Neuronal stem cell (in vitro differentiated cells): ENCODE measurements at regions not wholly inside any gene's neighbourhood (a gene's known extent, or its start where the extent isn't known, plus 50 kb on each side); places are given as distances from the start of the nearest gene placed in this dataset.

Experiments
- DNase-seq: peaks from one replicate; pipeline ENCODE4 v3.0.0-alpha.2; 2013; ENCODE audit warnings: low spot score
- H2AFZ ChIP-seq: one replicate; pipeline ENCODE4 v1.6.1; 2013; ENCODE audit warnings: mild to moderate bottlenecking, low read length, inconsistent platforms
- H2AK5ac ChIP-seq: 2 replicates; pipeline ENCODE4 v1.6.1; 2013; ENCODE audit warnings: low read depth, mild to moderate bottlenecking, inconsistent platforms, low read length, moderate library complexity, mixed read lengths
- H2BK120ac ChIP-seq: 2 replicates; pipeline ENCODE4 v1.6.1; 2013; ENCODE audit warnings: low read depth, mild to moderate bottlenecking, inconsistent platforms, low read length, moderate library complexity, mixed read lengths
- H2BK12ac ChIP-seq: one replicate; pipeline ENCODE4 v1.6.1; 2013; ENCODE audit warnings: low read length, inconsistent platforms
- H2BK15ac ChIP-seq: 2 replicates; pipeline ENCODE4 v1.6.1; 2013; ENCODE audit warnings: mild to moderate bottlenecking, low read length, inconsistent platforms, mixed read lengths
- H2BK5ac ChIP-seq: one replicate; pipeline ENCODE4 v1.6.1; 2013; ENCODE audit warnings: inconsistent platforms, mild to moderate bottlenecking, low read length, moderate library complexity
- H3K14ac ChIP-seq: one replicate; pipeline ENCODE4 v1.6.1; 2013; ENCODE audit warnings: low read length, inconsistent platforms
- H3K18ac ChIP-seq: 2 replicates; pipeline ENCODE4 v1.6.1; 2013; ENCODE audit warnings: low read length, inconsistent platforms
- H3K23ac ChIP-seq: 2 replicates; pipeline ENCODE4 v1.6.1; 2013; ENCODE audit warnings: low read depth, mild to moderate bottlenecking, mixed read lengths, low read length, inconsistent platforms; ENCODE audit not compliant: poor library complexity
- H3K27ac ChIP-seq: replicated peaks from 3 replicates; pipeline ENCODE4 v1.5.1; 2013; ENCODE audit warnings: low read length, inconsistent platforms
- H3K27me3 ChIP-seq, 3 experiments: 2 replicates each; pipeline ENCODE4 v1.6.1; 2013; ENCODE audit warnings: low read length in 3 of 3, mild to moderate bottlenecking in 2 of 3, inconsistent platforms in 1 of 3, low read depth in 1 of 3, mixed read lengths in 1 of 3, moderate library complexity in 1 of 3; ENCODE audit not compliant: control insufficient read depth in 3 of 3, insufficient read depth in 3 of 3
- H3K36me3 ChIP-seq, 2 donors: replicated peaks in 1 of 2; 2 replicates each; pipeline ENCODE4 v1.6.1; 2013; ENCODE audit warnings: low read length in 2 of 2; ENCODE audit not compliant: control insufficient read depth in 2 of 2, insufficient read depth in 2 of 2
- H3K4ac ChIP-seq: 2 replicates; pipeline ENCODE4 v1.6.1; 2013; ENCODE audit warnings: inconsistent platforms, mild to moderate bottlenecking, low read length, moderate library complexity
- H3K4me1 ChIP-seq, 2 donors: 1 replicate in 1 of 2; 2 replicates in 1 of 2; pipeline ENCODE4 v1.6.1; 2013; ENCODE audit warnings: low read length in 2 of 2, low read depth in 1 of 2; ENCODE audit not compliant: control insufficient read depth in 2 of 2, insufficient read depth in 1 of 2
- H3K4me2 ChIP-seq: one replicate; pipeline ENCODE4 v1.6.1; 2013; ENCODE audit warnings: mild to moderate bottlenecking, low read length, inconsistent platforms; ENCODE audit not compliant: insufficient read depth, poor library complexity, severe bottlenecking
- H3K4me3 ChIP-seq, 2 donors: 2 replicates each; pipeline ENCODE4 v1.5.1; 2013; ENCODE audit warnings: low read length in 2 of 2, mild to moderate bottlenecking in 2 of 2, inconsistent platforms in 1 of 2, moderate library complexity in 1 of 2
- H3K79me1 ChIP-seq: one replicate; pipeline ENCODE4 v1.6.1; 2013; ENCODE audit warnings: low read depth, mild to moderate bottlenecking, inconsistent platforms, low read length, moderate library complexity
- H3K9ac ChIP-seq: one replicate; pipeline ENCODE4 v1.6.1; 2013; ENCODE audit warnings: mild to moderate bottlenecking, low read depth, low read length, inconsistent platforms; ENCODE audit not compliant: poor library complexity
- H3K9me3 ChIP-seq, 2 donors: replicated peaks in 1 of 2; 2 replicates each; pipeline versions ENCODE3 to v1.6.1; 2013; ENCODE audit warnings: low read length in 2 of 2, mild to moderate bottlenecking in 2 of 2, inconsistent platforms in 1 of 2, low read depth in 1 of 2, mixed read lengths in 1 of 2, moderate library complexity in 1 of 2; ENCODE audit not compliant: control insufficient read depth in 2 of 2, insufficient read depth in 1 of 2
- H4K8ac ChIP-seq: one replicate; pipeline ENCODE4 v1.6.1; 2013; ENCODE audit warnings: low read depth, mild to moderate bottlenecking, inconsistent platforms, low read length, moderate library complexity
- H4K91ac ChIP-seq: one replicate; pipeline ENCODE4 v1.6.1; 2013; ENCODE audit warnings: low read length, low read depth, mild to moderate bottlenecking, inconsistent platforms; ENCODE audit not compliant: poor library complexity
- WGBS, 2 donors: extraction: QIAGEN DNeasy Blood & Tissue Kit; methylation state at CpG; one replicate each; pipeline ENCODE4 v1.1.7; 2013; ENCODE audit warnings: missing lambda C conversion rate in 2 of 2, mixed read lengths in 1 of 2; ENCODE audit not compliant: insufficient read length in 2 of 2, insufficient replicate concordance in 1 of 2; ENCODE audit errors: extremely low coverage in 2 of 2; 5-methylcytosine and 5-hydroxymethylcytosine counted together

DNA sequence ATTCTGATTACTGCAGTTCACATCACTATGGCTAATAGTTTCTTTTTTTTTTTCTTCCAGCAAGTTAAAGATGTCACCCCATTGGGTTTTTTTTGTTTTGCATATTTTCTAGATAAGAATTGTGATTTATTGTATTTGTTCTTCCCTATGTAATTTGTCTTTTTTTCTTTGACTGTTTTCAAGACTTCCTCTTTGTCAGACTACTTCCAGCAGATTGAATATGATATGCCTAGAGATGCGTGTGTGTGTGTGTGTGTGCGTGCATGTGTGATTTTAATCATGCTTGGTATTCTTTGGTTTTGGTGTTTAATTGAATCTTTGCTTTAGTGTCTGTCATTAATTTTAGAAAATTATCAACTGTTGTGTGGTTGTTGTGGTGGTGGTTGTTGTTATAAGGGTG is 166.7 kb upstream of the SLC39A10 start:
- Histone ChIP-seq H3K14ac (no peak overlapping the region), H3K4me3 (no peak overlapping the region), H4K8ac (no peak overlapping the region), H4K91ac (no peak overlapping the region), H2BK120ac (no peak overlapping the region), H3K4me1 (peaks cover 0 to 4% of the 10 kb centered on the region in 2 donors), H2AK5ac (no peak overlapping the region), H2BK12ac (no peak overlapping the region), H3K23ac (no peak overlapping the region), H3K79me1 (no peaks in the 10 kb centered on the region), H3K9me3 (no peaks in the 10 kb centered on the region), H3K4me2 (no peak overlapping the region), H3K36me3 (no peaks in the 10 kb centered on the region), H3K27me3 (no peaks in the 10 kb centered on the region), H2BK15ac (no peak overlapping the region), H3K18ac (no peak overlapping the region), H2BK5ac (no peak overlapping the region), H3K9ac (no peak overlapping the region), H3K4ac (no peak overlapping the region), H3K27ac (no peak overlapping the region), H2AFZ (no peak overlapping the region)
- DNase-seq = no peak
- WGBS, 2 donors = no CpG with 5 or more reads among the region's 2 CpGs

DNA sequence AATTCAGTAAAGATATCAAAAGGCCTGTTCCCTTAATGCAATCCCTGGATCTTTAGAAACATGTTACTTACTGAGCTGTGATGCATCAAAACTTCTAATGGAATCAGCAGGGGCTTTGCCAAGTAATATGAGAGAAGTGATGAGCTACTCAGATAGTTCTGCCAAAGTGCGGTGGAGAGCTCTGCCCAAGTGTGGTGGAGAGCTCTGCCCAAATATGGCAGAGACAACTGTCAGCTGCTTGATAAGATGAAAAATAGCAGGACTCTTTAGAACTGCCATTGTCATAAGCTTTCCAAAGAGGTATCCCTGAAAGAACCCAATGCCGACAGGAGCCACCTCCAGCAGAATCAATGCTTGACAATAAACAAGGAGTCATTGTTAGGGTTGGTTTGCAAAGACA is 167.9 kb upstream of the SLC39A10 start:
- H3K18ac ChIP-seq = no peak overlapping the region
- H2AFZ ChIP-seq = no peak overlapping the region
- no peak overlapping the region for H2BK12ac ChIP-seq
- no peaks in the 10 kb centered on the region for H3K36me3 ChIP-seq
- no peak overlapping the region for H2BK15ac ChIP-seq
- no CpG with 5 or more reads among the region's 2 CpGs for WGBS, 2 donors
- no peak overlapping the region for H3K9ac ChIP-seq
- no peaks in the 10 kb centered on the region for H3K9me3 ChIP-seq
- H3K4me2 ChIP-seq = no peak overlapping the region
- H3K4me1 ChIP-seq = peaks cover 0 to 4% of the 10 kb centered on the region in 2 donors
- no peaks in the 10 kb centered on the region for H3K27me3 ChIP-seq
- H3K4ac ChIP-seq = no peak overlapping the region
- no peak overlapping the region for H4K8ac ChIP-seq
- H2BK120ac ChIP-seq = no peak overlapping the region
- H3K14ac ChIP-seq = no peak overlapping the region
- H3K23ac ChIP-seq = no peak overlapping the region
- H3K4me3 ChIP-seq = no peak overlapping the region
- no peak for DNase-seq
- no peaks in the 10 kb centered on the region for H3K79me1 ChIP-seq
- no peak overlapping the region for H3K27ac ChIP-seq
- no peak overlapping the region for H2BK5ac ChIP-seq
- H2AK5ac ChIP-seq = no peak overlapping the region
- no peak overlapping the region for H4K91ac ChIP-seq

DNA sequence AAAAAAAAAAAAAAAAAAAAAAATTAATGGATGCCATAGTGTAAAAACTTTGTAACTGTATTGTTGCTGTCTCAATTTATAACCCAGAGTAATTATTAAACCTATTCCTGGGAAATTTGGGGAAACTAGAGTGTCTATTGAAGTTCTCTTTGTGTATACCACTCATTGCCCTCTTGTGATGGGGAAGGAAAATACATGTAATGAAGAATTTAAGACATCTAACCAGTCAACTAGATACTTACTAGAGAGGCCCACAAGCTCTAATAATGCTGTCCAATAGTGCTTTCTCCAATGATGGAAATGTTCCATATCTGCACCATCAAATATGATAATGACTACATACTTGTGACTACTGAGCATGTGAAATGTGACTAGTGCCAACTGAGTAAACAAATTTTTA is 168.5 kb upstream of the SLC39A10 start:
- Histone ChIP-seq H3K9me3 (no peaks in the 10 kb centered on the region), H3K18ac (no peak overlapping the region), H2BK5ac (no peak overlapping the region), H3K14ac (no peak overlapping the region), H4K8ac (no peak overlapping the region), H2BK12ac (no peak overlapping the region), H3K4me3 (no peak overlapping the region), H3K36me3 (no peaks in the 10 kb centered on the region), H2BK15ac (no peak overlapping the region), H3K27ac (no peak overlapping the region), H2AK5ac (no peak overlapping the region), H2BK120ac (no peak overlapping the region), H3K4ac (no peak overlapping the region), H4K91ac (no peak overlapping the region), H3K4me2 (no peak overlapping the region), H3K9ac (no peak overlapping the region), H2AFZ (no peak overlapping the region), H3K23ac (no peak overlapping the region), H3K79me1 (no peaks in the 10 kb centered on the region), H3K4me1 (peaks cover 0 to 4% of the 10 kb centered on the region in 2 donors), H3K27me3 (no peaks in the 10 kb centered on the region)
- DNase-seq = no peak

DNA sequence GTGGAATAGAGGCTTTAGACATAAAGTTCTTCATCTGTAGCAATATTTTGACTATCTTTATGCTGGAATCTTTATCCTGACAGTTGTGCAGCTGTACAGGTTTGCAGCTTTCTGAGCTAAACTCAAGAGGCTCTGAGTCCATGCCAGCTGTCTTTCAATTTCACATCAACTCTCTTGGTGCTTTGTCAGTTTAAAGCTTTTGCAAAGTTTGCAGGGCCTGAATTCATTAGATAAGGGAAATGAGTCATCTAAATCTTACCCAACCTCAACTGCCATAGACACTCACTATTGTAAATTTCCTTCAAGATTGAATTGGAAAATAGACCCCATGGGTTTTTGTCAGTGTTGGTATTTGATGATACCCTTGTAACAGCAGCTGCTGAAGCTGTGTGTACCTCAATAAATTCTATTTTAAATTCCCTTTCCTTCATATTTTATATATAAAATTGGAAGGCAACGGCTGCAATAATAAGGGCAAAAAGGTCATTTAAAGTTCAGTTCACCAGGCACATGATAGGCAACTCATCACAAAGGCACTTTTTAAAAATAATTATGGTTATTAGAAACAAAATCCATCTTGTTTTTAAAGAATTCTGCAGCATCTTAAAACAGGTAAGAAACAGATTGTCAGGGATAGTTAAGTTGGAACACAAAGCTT is 169.9 kb upstream of the SLC39A10 start:
- no CpG with 5 or more reads among the region's 1 CpG for WGBS, 2 donors
- peaks cover 0 to 4% of the 10 kb centered on the region in 2 donors for H3K4me1 ChIP-seq
- H4K8ac ChIP-seq = no peak overlapping the region
- H3K4me2 ChIP-seq = no peak overlapping the region
- H3K14ac ChIP-seq = no peak overlapping the region
- no peak overlapping the region for H3K23ac ChIP-seq
- H2AK5ac ChIP-seq = no peak overlapping the region
- no peak overlapping the region for H2BK5ac ChIP-seq
- no peak overlapping the region for H2AFZ ChIP-seq
- no peak overlapping the region for H3K4ac ChIP-seq
- H3K4me3 ChIP-seq = no peak overlapping the region
- H2BK15ac ChIP-seq = no peak overlapping the region
- H3K18ac ChIP-seq = no peak overlapping the region
- H4K91ac ChIP-seq = no peak overlapping the region
- H3K9ac ChIP-seq = no peak overlapping the region
- no peaks in the 10 kb centered on the region for H3K79me1 ChIP-seq
- H3K27ac ChIP-seq = no peak overlapping the region
- H3K36me3 ChIP-seq = no peaks in the 10 kb centered on the region
- H2BK120ac ChIP-seq = no peak overlapping the region
- H3K27me3 ChIP-seq = no peaks in the 10 kb centered on the region
- H3K9me3 ChIP-seq = no peaks in the 10 kb centered on the region
- H2BK12ac ChIP-seq = no peak overlapping the region
- DNase-seq = no peak
